Neural cell (in vitro differentiated cells): ENCODE measurements at regions not wholly inside any gene's neighbourhood (a gene's known extent, or its start where the extent isn't known, plus 50 kb on each side); places are given as distances from the start of the nearest gene placed in this dataset.

Experiments used
- CTCF ChIP-seq: fragments of 450-650 bp; IDR thresholded peaks from 2 replicates; pipeline ENCODE4 v1.5.1; 2014; ENCODE audit warnings: antibody characterized with exemption, mild to moderate bottlenecking, moderate library complexity; ENCODE audit not compliant: poor library complexity, severe bottlenecking
- POLR2AphosphoS5 ChIP-seq: IDR thresholded peaks from 2 replicates; pipeline ENCODE4 v1.6.1; 2012

- TF ChIP-seq POLR2AphosphoS5 (no peak), CTCF (no peak)
These were observed 504.2 kb downstream of the EIPR1 start for GRCh38 chr2:2873450-2873811.
